Left ventricle myocardium inferior (tissue), 1 donor: ENCODE measurements at regions not wholly inside any gene's neighbourhood (a gene's known extent, or its start where the extent isn't known, plus 50 kb on each side); places are given as distances from the start of the nearest gene placed in this dataset.

Experiments
- DNase-seq: peaks from one replicate; pipeline ENCODE4 v3.0.0-alpha.2; 2020
- H3K27ac ChIP-seq: fragments of 200-600 bp; replicated peaks from 2 replicates; pipeline ENCODE4 v1.8.0; 2021
- H3K27me3 ChIP-seq: fragments of 200-600 bp; 2 replicates; pipeline ENCODE4 v1.8.0; 2021; ENCODE audit warnings: low read depth
- H3K36me3 ChIP-seq: fragments of 200-600 bp; 2 replicates; pipeline ENCODE4 v1.8.0; 2021
- H3K4me1 ChIP-seq: fragments of 200-600 bp; 2 replicates; pipeline ENCODE4 v1.8.0; 2021
- H3K4me3 ChIP-seq: fragments of 200-600 bp; 2 replicates; pipeline ENCODE4 v1.8.0; 2021; ENCODE audit warnings: mild to moderate bottlenecking, moderate library complexity
- H3K9me3 ChIP-seq: fragments of 200-600 bp; replicated peaks from 2 replicates; pipeline ENCODE4 v1.8.0; 2021
- CTCF ChIP-seq: fragments of 200-600 bp; IDR thresholded peaks from 2 replicates; pipeline ENCODE4 v1.8.0; 2021; ENCODE audit warnings: antibody characterized with exemption, mild to moderate bottlenecking, borderline replicate concordance
- intact Hi-C: fragments of 100-400 bp; cut with micrococcal nuclease; formaldehyde crosslinking; loops from one replicate; pipeline ENCODE4 v1.11.0; 2022
- donor health status: DM: no; HTN: yes; CAD: no; lungs with severe emphysema.

GRCh38 chr13:64069892-64070291, 2654.2 kb upstream of the PCDH20 start:
- DNase-seq, result no peak
- Histone ChIP-seq H3K36me3 (no peaks in the 10 kb centered on the region), H3K9me3 (no peaks in the 10 kb centered on the region), H3K27ac (no peak overlapping the region), H3K4me3 (no peak overlapping the region), H3K4me1 (no peaks in the 10 kb centered on the region), H3K27me3 (no peaks in the 10 kb centered on the region)
- TF ChIP-seq CTCF, result no peak
- intact Hi-C loops, result no loop called here

- Histone ChIP-seq H3K4me3 (no peak overlapping the region), H3K27ac (no peak overlapping the region), H3K9me3 (no peaks in the 10 kb centered on the region), H3K36me3 (no peaks in the 10 kb centered on the region), H3K27me3 (no peaks in the 10 kb centered on the region), H3K4me1 (no peaks in the 10 kb centered on the region)
- intact Hi-C loops, result no loop called here
- no peak for DNase-seq
- TF ChIP-seq CTCF, result no peak
These were observed 2651.1 kb upstream of the PCDH20 start for GRCh38 chr13:64066711-64067110.

- TF ChIP-seq CTCF, result no peak
- no peaks in the 10 kb centered on the region for H3K36me3 ChIP-seq
- no peak overlapping the region for H3K27ac ChIP-seq
- intact Hi-C loops, result no loop called here
- no peaks in the 10 kb centered on the region for H3K9me3 ChIP-seq
- H3K4me1 ChIP-seq, result no peaks in the 10 kb centered on the region
- no peak for DNase-seq
- no peaks in the 10 kb centered on the region for H3K27me3 ChIP-seq
- no peak overlapping the region for H3K4me3 ChIP-seq
These were observed 2646.0 kb upstream of the PCDH20 start for GRCh38 chr13:64061649-64062048.

GRCh38 chr13:64057372-64058020, 2641.8 kb upstream of the PCDH20 start:
- H3K36me3 ChIP-seq, result no peaks in the 10 kb centered on the region
- H3K27ac ChIP-seq, result no peak overlapping the region
- H3K4me1 ChIP-seq, result no peaks in the 10 kb centered on the region
- no peak for DNase-seq
- TF ChIP-seq CTCF, result no peak
- H3K9me3 ChIP-seq, result no peaks in the 10 kb centered on the region
- H3K27me3 ChIP-seq, result no peaks in the 10 kb centered on the region
- H3K4me3 ChIP-seq, result no peak overlapping the region
- intact Hi-C loops, result no loop called here

GRCh38 chr13:64054321-64054720, 2638.7 kb upstream of the PCDH20 start:
- H3K4me3 ChIP-seq, result no peak overlapping the region
- H3K36me3 ChIP-seq, result no peaks in the 10 kb centered on the region
- no peak overlapping the region for H3K27ac ChIP-seq
- no peak for TF ChIP-seq CTCF
- no peaks in the 10 kb centered on the region for H3K27me3 ChIP-seq
- H3K4me1 ChIP-seq, result no peaks in the 10 kb centered on the region
- no peak for DNase-seq
- H3K9me3 ChIP-seq, result peaks cover 19% of the 10 kb centered on the region
- intact Hi-C loops, result no loop called here

GRCh38 chr13:64052521-64052920, 2636.9 kb upstream of the PCDH20 start:
- no peak for TF ChIP-seq CTCF
- no peak for DNase-seq
- H3K4me3 ChIP-seq, result no peak overlapping the region
- no peaks in the 10 kb centered on the region for H3K27me3 ChIP-seq
- H3K4me1 ChIP-seq, result no peaks in the 10 kb centered on the region
- intact Hi-C loops, result no loop called here
- no peak overlapping the region for H3K27ac ChIP-seq
- H3K36me3 ChIP-seq, result no peaks in the 10 kb centered on the region
- peaks cover 19% of the 10 kb centered on the region for H3K9me3 ChIP-seq
